CD4-positive, alpha-beta T cell (primary cell): ENCODE measurements at regions not wholly inside any gene's neighbourhood (a gene's known extent, or its start where the extent isn't known, plus 50 kb on each side); places are given as distances from the start of the nearest gene placed in this dataset.

ENCODE experiments used
- ATAC-seq: fragments of 200-7000 bp; cut with Tn5 transposase; one replicate; pipeline ENCODE4 v1.10.0; 2022; ENCODE audit warnings: mild to moderate bottlenecking; ENCODE audit not compliant: poor library complexity
- CTCF ChIA-PET: fragments of 350-600 bp; sonication (Branson Sonifier 250); formaldehyde crosslinking; loops from one replicate; lab custom pipeline; 2021; ENCODE audit warnings: antibody characterized with exemption, inconsistent platforms; lab: Charles Lee
- POLR2A ChIA-PET: fragments of 350-600 bp; sonication (Branson Sonifier 250); formaldehyde crosslinking; loops from one replicate; lab custom pipeline; 2021; ENCODE audit warnings: antibody characterized with exemption, inconsistent platforms; lab: Charles Lee
- DNase-seq, 14 experiments: peaks; one replicate each; pipeline ENCODE4 v3.0.0-alpha.2; 2013 to 2020; ENCODE audit warnings: mixed read lengths in 2 of 14
- H3K27ac ChIP-seq, 2 donors: one replicate each; pipeline versions ENCODE4 v1.5.1 to v1.7.0; 2013; ENCODE audit warnings: low read length in 2 of 2, low read depth in 1 of 2, mild to moderate bottlenecking in 1 of 2
- H3K27me3 ChIP-seq, 2 experiments: 1 replicate in 1 of 2; 2 replicates in 1 of 2; pipeline versions ENCODE4 v1.6.1 to v1.7.0; 2013; ENCODE audit warnings: low read length in 2 of 2, control low read depth in 1 of 2, mild to moderate bottlenecking in 1 of 2, moderate library complexity in 1 of 2; ENCODE audit not compliant: insufficient read depth in 2 of 2, control insufficient read depth in 1 of 2
- H3K36me3 ChIP-seq: one replicate; pipeline ENCODE4 v1.6.1; 2013; ENCODE audit warnings: low read length, control low read depth; ENCODE audit not compliant: insufficient read depth
- H3K4me1 ChIP-seq: one replicate; pipeline ENCODE4 v1.6.1; 2013; ENCODE audit warnings: low read length, control low read depth; ENCODE audit not compliant: insufficient read depth
- H3K4me3 ChIP-seq: one replicate; pipeline ENCODE4 v1.5.1; 2013; ENCODE audit warnings: mild to moderate bottlenecking, low read length, moderate library complexity
- H3K9me3 ChIP-seq, 2 experiments: 1 replicate in 1 of 2; 2 replicates in 1 of 2; pipeline versions ENCODE4 v1.6.1 to v1.7.0; 2013; ENCODE audit warnings: low read length in 2 of 2, mild to moderate bottlenecking in 2 of 2, control low read depth in 1 of 2, moderate library complexity in 1 of 2; ENCODE audit not compliant: control insufficient read depth in 1 of 2, insufficient read depth in 1 of 2
- H3K27ac Mint-ChIP-seq: one replicate; pipeline ENCODE4 v1.8.0; 2020; ENCODE audit warnings: mixed read lengths
- H3K27me3 Mint-ChIP-seq: one replicate; pipeline ENCODE4 v1.8.0; 2021; ENCODE audit warnings: mixed read lengths
- H3K36me3 Mint-ChIP-seq: one replicate; pipeline ENCODE4 v1.8.0; 2021; ENCODE audit warnings: low read depth, mixed read lengths
- H3K4me1 Mint-ChIP-seq: one replicate; pipeline ENCODE4 v1.8.0; 2021; ENCODE audit warnings: low read depth, mixed read lengths
- H3K4me3 Mint-ChIP-seq: one replicate; pipeline ENCODE4 v1.8.0; 2020; ENCODE audit warnings: mild to moderate bottlenecking, mixed read lengths
- H3K9me3 Mint-ChIP-seq: one replicate; pipeline ENCODE4 v1.8.0; 2020; ENCODE audit warnings: mixed read lengths
- CTCF ChIP-seq: fragments of 200-600 bp; IDR thresholded peaks from one replicate; pipeline ENCODE4 v1.8.0; 2022; ENCODE audit warnings: antibody characterized with exemption, mild to moderate bottlenecking
- intact Hi-C, 2 experiments: fragments of 100-400 bp; cut with DNase I in 1 of 2; cut with micrococcal nuclease in 1 of 2; formaldehyde crosslinking; loops; one replicate each; pipeline versions ENCODE4 v1.15.1 to v1.9.0; 2023 to 2025; cut with DNase I, micrococcal nuclease

- no peak overlapping the region for H3K27ac Mint-ChIP-seq
- H3K27me3 Mint-ChIP-seq, result no peaks in the 10 kb centered on the region
- no peak overlapping the region for H3K4me3 ChIP-seq
- no peak overlapping the region for H3K27ac ChIP-seq
- no peaks in the 10 kb centered on the region for H3K4me1 Mint-ChIP-seq
- ATAC-seq (no peak), DNase-seq (no peak)
- H3K4me3 Mint-ChIP-seq, result no peak overlapping the region
- H3K9me3 ChIP-seq, result no peaks in the 10 kb centered on the region
- ChIA-PET POLR2A (no interaction called here), CTCF (no interaction called here)
- H3K36me3 ChIP-seq, result no peaks in the 10 kb centered on the region
- no peak for TF ChIP-seq CTCF
- no peaks in the 10 kb centered on the region for H3K4me1 ChIP-seq
- no peaks in the 10 kb centered on the region for H3K36me3 Mint-ChIP-seq
- no peaks in the 10 kb centered on the region for H3K27me3 ChIP-seq
- intact Hi-C loops, result no loop called here
- H3K9me3 Mint-ChIP-seq, result peaks cover 5% of the 10 kb centered on the region
Observed at GRCh38 chr12:115313929-115314328, 630.0 kb upstream of the TBX3 start.

GRCh38 chr12:115312901-115313300 is 628.9 kb upstream of the TBX3 start:
- DNase-seq (no peak), ATAC-seq (no peak)
- Mint-ChIP-seq H3K36me3 (no peaks in the 10 kb centered on the region), H3K9me3 (peaks cover 5% of the 10 kb centered on the region), H3K4me3 (no peak overlapping the region), H3K27me3 (no peaks in the 10 kb centered on the region), H3K4me1 (no peaks in the 10 kb centered on the region), H3K27ac (no peak overlapping the region)
- TF ChIP-seq CTCF, result no peak
- H3K27ac ChIP-seq, result no peak overlapping the region
- no peaks in the 10 kb centered on the region for H3K9me3 ChIP-seq
- no peak overlapping the region for H3K4me3 ChIP-seq
- H3K4me1 ChIP-seq, result no peaks in the 10 kb centered on the region
- ChIA-PET CTCF (no interaction called here), POLR2A (no interaction called here)
- intact Hi-C loops, result no loop called here
- H3K36me3 ChIP-seq, result no peaks in the 10 kb centered on the region
- no peaks in the 10 kb centered on the region for H3K27me3 ChIP-seq

DNA sequence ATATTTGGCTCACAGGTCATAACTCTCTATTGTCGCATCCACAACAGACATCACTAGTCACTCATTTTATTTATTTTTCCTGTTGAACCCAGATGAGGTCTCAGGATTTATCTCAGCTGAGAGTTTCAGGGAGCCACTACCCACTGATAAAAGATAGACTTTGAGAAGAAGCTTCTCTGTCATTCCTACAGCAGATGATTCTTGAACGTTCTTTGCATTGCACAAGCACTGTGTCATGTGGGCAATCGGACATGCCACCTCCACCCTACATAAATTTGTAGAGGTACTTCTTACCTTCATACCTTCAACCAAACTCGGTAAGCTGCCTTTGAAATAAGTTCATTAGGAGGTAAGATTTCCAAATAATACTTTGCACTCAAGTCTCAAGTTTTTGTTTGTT is 627.9 kb upstream of the TBX3 start:
- H3K4me1 ChIP-seq, result no peaks in the 10 kb centered on the region
- Mint-ChIP-seq H3K27ac (no peak overlapping the region), H3K27me3 (no peaks in the 10 kb centered on the region), H3K36me3 (no peaks in the 10 kb centered on the region), H3K4me1 (no peaks in the 10 kb centered on the region), H3K9me3 (peaks cover 5% of the 10 kb centered on the region), H3K4me3 (no peak overlapping the region)
- ChIA-PET CTCF (no interaction called here), POLR2A (no interaction called here)
- DNase-seq (no peak), ATAC-seq (no peak)
- intact Hi-C loops, result no loop called here
- H3K4me3 ChIP-seq, result no peak overlapping the region
- H3K27me3 ChIP-seq, result no peaks in the 10 kb centered on the region
- no peaks in the 10 kb centered on the region for H3K9me3 ChIP-seq
- H3K36me3 ChIP-seq, result no peaks in the 10 kb centered on the region
- H3K27ac ChIP-seq, result no peak overlapping the region
- no peak for TF ChIP-seq CTCF
